H1 (cell line): ENCODE measurements at regions not wholly inside any gene's neighbourhood (a gene's known extent, or its start where the extent isn't known, plus 50 kb on each side); places are given as distances from the start of the nearest gene placed in this dataset.

ENCODE experiments used
- CTCF ChIA-PET: fragments of 300-600 bp; sonication (Branson Sonifier 250); formaldehyde crosslinking; loops from one replicate; lab custom pipeline; 2021; ENCODE audit not compliant: partially characterized antibody; lab: Charles Lee
- POLR2A ChIA-PET: fragments of 300-600 bp; sonication (Branson Sonifier 250); formaldehyde crosslinking; loops from one replicate; lab custom pipeline; 2021; ENCODE audit warnings: inconsistent platforms; ENCODE audit not compliant: partially characterized antibody; lab: Charles Lee
- DNase-seq, 2 experiments: peaks; one replicate each; pipeline versions ENCODE4 v3.0.0 to v3.0.0-alpha.2; 2010 to 2022; ENCODE audit warnings: low spot score in 2 of 2, low read depth in 1 of 2, mixed read lengths in 1 of 2
- FAIRE-seq: peaks from 2 replicates; lab custom pipeline; 2011; peaks lifted over from hg19 to GRCh38; lab: Jason Lieb, UNC
- H2AFZ ChIP-seq: 2 replicates; pipeline ENCODE4 v1.8.1; 2012; ENCODE audit warnings: low read length, inconsistent platforms
- H2AK5ac ChIP-seq: 2 replicates; pipeline ENCODE4 v1.6.1; 2013; ENCODE audit warnings: low read depth, low read length
- H2BK120ac ChIP-seq: replicated peaks from 2 replicates; pipeline ENCODE3; 2013; ENCODE audit warnings: low read depth, low read length, inconsistent platforms
- H2BK12ac ChIP-seq: 2 replicates; pipeline ENCODE4 v1.6.1; 2013; ENCODE audit warnings: low read depth, low read length
- H2BK15ac ChIP-seq: 2 replicates; pipeline ENCODE4 v1.6.1; 2013; ENCODE audit warnings: low read length
- H2BK20ac ChIP-seq: 2 replicates; pipeline ENCODE4 v1.6.1; 2013; ENCODE audit warnings: low read length
- H2BK5ac ChIP-seq: 2 replicates; pipeline ENCODE4 v1.6.1; 2013; ENCODE audit warnings: low read depth, low read length
- H3K14ac ChIP-seq: 2 replicates; pipeline ENCODE4 v1.6.1; 2013; ENCODE audit warnings: inconsistent platforms; ENCODE audit not compliant: insufficient read length
- H3K18ac ChIP-seq: 2 replicates; pipeline ENCODE4 v1.6.1; 2013; ENCODE audit warnings: low read length; ENCODE audit errors: extremely low read depth
- H3K23ac ChIP-seq: 2 replicates; pipeline ENCODE4 v1.6.1; 2013; ENCODE audit warnings: inconsistent platforms; ENCODE audit not compliant: insufficient read length
- H3K23me2 ChIP-seq: 2 replicates; pipeline ENCODE4 v1.6.1; 2013; ENCODE audit warnings: low read depth, low read length
- H3K27ac ChIP-seq: 2 replicates; pipeline ENCODE4 v1.6.1; 2011; ENCODE audit warnings: low read depth, low read length, inconsistent platforms
- H3K27me3 ChIP-seq, 4 experiments: replicated peaks in 1 of 4; 1 replicate in 1 of 4; 2 replicates in 3 of 4; pipeline versions ENCODE4 v1.6.1 to v1.8.1; 2011 to 2013; ENCODE audit warnings: low read length in 3 of 4, mild to moderate bottlenecking in 3 of 4, inconsistent platforms in 2 of 4, mixed read lengths in 2 of 4, moderate library complexity in 1 of 4; ENCODE audit not compliant: control insufficient read depth in 3 of 4, insufficient read depth in 3 of 4; ENCODE audit errors: extremely low read depth in 1 of 4
- H3K36me3 ChIP-seq, 4 experiments: 2 replicates each; pipeline versions ENCODE4 v1.6.1 to v1.8.1; 2011 to 2013; ENCODE audit warnings: mild to moderate bottlenecking in 4 of 4, low read length in 3 of 4, moderate library complexity in 2 of 4, control low read depth in 1 of 4, inconsistent platforms in 1 of 4; ENCODE audit not compliant: insufficient read depth in 4 of 4, control insufficient read depth in 2 of 4
- H3K4ac ChIP-seq: replicated peaks from 2 replicates; pipeline ENCODE3; 2013; ENCODE audit warnings: low read length, low read depth, mixed read lengths, inconsistent platforms; ENCODE audit not compliant: insufficient read length
- H3K4me1 ChIP-seq, 4 experiments: replicated peaks in 1 of 4; 1 replicate in 1 of 4; 2 replicates in 3 of 4; pipeline versions ENCODE4 v1.6.1 to v1.8.1; 2011 to 2013; ENCODE audit warnings: low read length in 3 of 4, inconsistent platforms in 2 of 4, mixed read lengths in 1 of 4; ENCODE audit not compliant: insufficient read depth in 4 of 4, control insufficient read depth in 3 of 4
- H3K4me2 ChIP-seq, 2 experiments: 2 replicates each; pipeline versions ENCODE4 v1.6.1 to v1.8.1; 2011 to 2013; ENCODE audit warnings: low read depth in 2 of 2, low read length in 2 of 2, control low read depth in 1 of 2, inconsistent platforms in 1 of 2, mild to moderate bottlenecking in 1 of 2; ENCODE audit not compliant: insufficient read depth in 1 of 2
- H3K4me3 ChIP-seq, 4 experiments: fragments of 200-600, 300-600 bp in 1 of 4; sonication (generic), shearing (Covaris generic), sonication (Bioruptor Twin) in 1 of 4; 2 replicates each; pipeline versions ENCODE4 v1.5.1 to v1.8.1; 2011 to 2016; ENCODE audit warnings: low read length in 4 of 4, low read depth in 3 of 4, control low read depth in 2 of 4, inconsistent platforms in 2 of 4, mild to moderate bottlenecking in 2 of 4, mixed read lengths in 1 of 4, moderate library complexity in 1 of 4; ENCODE audit not compliant: insufficient read depth in 2 of 4; ENCODE audit errors: extremely low read depth in 1 of 4
- H3K56ac ChIP-seq: replicated peaks from 2 replicates; pipeline ENCODE3; 2013; ENCODE audit warnings: low read depth, mild to moderate bottlenecking, mixed read lengths, low read length, inconsistent platforms; ENCODE audit not compliant: insufficient read length
- H3K79me1 ChIP-seq: 2 replicates; pipeline ENCODE4 v1.6.1; 2013; ENCODE audit warnings: low read depth, low read length, control low read depth
- H3K79me2 ChIP-seq, 2 experiments: 2 replicates each; pipeline versions ENCODE4 v1.6.1 to v1.8.1; 2012 to 2013; ENCODE audit warnings: low read length in 2 of 2, mild to moderate bottlenecking in 2 of 2, inconsistent platforms in 1 of 2; ENCODE audit not compliant: insufficient read depth in 2 of 2, control insufficient read depth in 1 of 2
- H3K9ac ChIP-seq, 4 experiments: replicated peaks in 1 of 4; 1 replicate in 1 of 4; 2 replicates in 3 of 4; pipeline versions ENCODE4 v1.6.1 to v1.8.1; 2011 to 2013; ENCODE audit warnings: low read depth in 3 of 4, low read length in 3 of 4, control low read depth in 2 of 4, mild to moderate bottlenecking in 2 of 4, moderate library complexity in 2 of 4, inconsistent platforms in 1 of 4; ENCODE audit errors: extremely low read depth in 1 of 4
- H3K9me3 ChIP-seq, 2 experiments: 2 replicates each; pipeline versions ENCODE4 v1.6.1 to v1.8.1; 2012 to 2013; ENCODE audit warnings: mild to moderate bottlenecking in 2 of 2, moderate library complexity in 2 of 2, control low read depth in 1 of 2, inconsistent platforms in 1 of 2, low read depth in 1 of 2, low read length in 1 of 2, mixed read lengths in 1 of 2; ENCODE audit not compliant: insufficient read depth in 2 of 2
- H4K20me1 ChIP-seq, 2 experiments: replicated peaks in 1 of 2; 2 replicates each; pipeline versions ENCODE3 to v1.8.1; 2011 to 2013; ENCODE audit warnings: inconsistent platforms in 2 of 2, low read length in 2 of 2, mild to moderate bottlenecking in 1 of 2; ENCODE audit not compliant: insufficient read depth in 2 of 2, control insufficient read depth in 1 of 2
- H4K5ac ChIP-seq: 2 replicates; pipeline ENCODE4 v1.6.1; 2013; ENCODE audit warnings: low read length, low read depth, mixed read lengths, inconsistent platforms; ENCODE audit not compliant: insufficient read length
- H4K8ac ChIP-seq: 2 replicates; pipeline ENCODE4 v1.8.0; 2013; ENCODE audit warnings: mild to moderate bottlenecking, moderate library complexity, low read length, inconsistent platforms; ENCODE audit not compliant: insufficient read depth; ENCODE audit errors: extremely low read depth
- H4K91ac ChIP-seq: replicated peaks from 2 replicates; pipeline ENCODE3; 2013; ENCODE audit warnings: low read length, mixed read lengths, inconsistent platforms; ENCODE audit not compliant: insufficient read length
- MAFK ChIP-seq: IDR thresholded peaks from 2 replicates; pipeline ENCODE4 v1.6.1; 2012; ENCODE audit warnings: low read depth, mild to moderate bottlenecking, improper control_type of control experiment, low read length
- RFX5 ChIP-seq: IDR thresholded peaks from 2 replicates; pipeline ENCODE4 v1.6.1; 2011; ENCODE audit warnings: low read depth, low read length, improper control_type of control experiment, borderline replicate concordance
- SAP30 ChIP-seq: fragments of 300-600 bp; sonication (generic); IDR thresholded peaks from 2 replicates; pipeline ENCODE4 v1.7.1; 2012; ENCODE audit warnings: low read length, moderate library complexity, mild to moderate bottlenecking, inconsistent platforms; ENCODE audit not compliant: insufficient read depth, insufficient replicate concordance
- WGBS, 2 experiments: shearing (Covaris generic) in 1 of 2; methylation state at CpG; one replicate each; pipeline versions ENCODE4 v1.1.6 to v1.1.7; 2013 to 2015; ENCODE audit warnings: low lambda C conversion rate in 2 of 2, mixed read lengths in 2 of 2, inconsistent platforms in 1 of 2, low coverage in 1 of 2, missing lambda C conversion rate in 1 of 2; ENCODE audit not compliant: insufficient replicate concordance in 2 of 2, insufficient coverage in 1 of 2, insufficient read length in 1 of 2; ENCODE audit errors: extremely low coverage in 1 of 2, missing lambda C conversion rate in 1 of 2; 5-methylcytosine and 5-hydroxymethylcytosine counted together

DNA sequence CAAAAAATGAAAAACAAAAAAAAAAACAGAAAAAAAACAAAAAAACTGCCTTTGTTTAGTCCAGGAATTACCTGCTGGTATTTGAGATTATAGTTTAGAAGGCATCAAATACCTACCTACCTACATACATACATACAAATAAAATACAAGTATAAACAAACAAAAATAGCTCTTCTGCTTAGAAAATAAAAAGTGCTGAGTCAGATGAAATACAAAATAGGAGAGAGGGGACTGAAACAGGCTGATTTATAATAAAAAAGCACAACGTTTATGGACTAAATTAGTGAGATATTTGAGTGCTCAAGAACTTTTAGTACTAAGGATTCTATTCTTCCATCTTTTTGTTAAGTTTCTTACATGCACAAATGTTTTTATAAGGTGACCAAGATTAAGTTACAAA, 980.8 kb downstream of the PLA2G4A start:
- Histone ChIP-seq H3K4me3 (no peak overlapping the region), H3K23me2 (no peaks in the 10 kb centered on the region), H3K56ac (no peak overlapping the region), H3K18ac (no peak overlapping the region), H3K23ac (no peak overlapping the region), H3K79me2 (no peaks in the 10 kb centered on the region), H3K4ac (no peak overlapping the region), H3K79me1 (no peaks in the 10 kb centered on the region), H3K4me1 (no peaks in the 10 kb centered on the region), H3K27me3 (no peaks in the 10 kb centered on the region), H3K36me3 (no peaks in the 10 kb centered on the region), H2BK15ac (no peak overlapping the region), H3K14ac (no peak overlapping the region), H3K9ac (no peak overlapping the region), H2BK20ac (no peak overlapping the region), H4K8ac (no peak overlapping the region), H4K20me1 (no peaks in the 10 kb centered on the region), H2BK120ac (no peak overlapping the region), H3K9me3 (no peaks in the 10 kb centered on the region), H4K91ac (no peak overlapping the region), H2AFZ (no peak overlapping the region), H2AK5ac (no peak overlapping the region), H3K27ac (no peak overlapping the region), H2BK12ac (no peak overlapping the region), H2BK5ac (no peak overlapping the region), H3K4me2 (no peak overlapping the region), H4K5ac (no peak overlapping the region)
- DNase-seq (no peak), FAIRE-seq (no peak)
- WGBS, 2 experiments, result 93% methylated on average over 1 of the region's 1 CpG; no CpG with 5 or more reads in 1 of the 2 experiments
- TF ChIP-seq MAFK, result peak; percentile 86
- TF ChIP-seq SAP30, result no peak
- no peak for TF ChIP-seq RFX5
- ChIA-PET CTCF (no interaction called here), POLR2A (no interaction called here)
